ENCODE measurements at regions not wholly inside any gene's neighbourhood (a gene's known extent, or its start where the extent isn't known, plus 50 kb on each side); places are given as distances from the start of the nearest gene placed in this dataset.

DNA sequence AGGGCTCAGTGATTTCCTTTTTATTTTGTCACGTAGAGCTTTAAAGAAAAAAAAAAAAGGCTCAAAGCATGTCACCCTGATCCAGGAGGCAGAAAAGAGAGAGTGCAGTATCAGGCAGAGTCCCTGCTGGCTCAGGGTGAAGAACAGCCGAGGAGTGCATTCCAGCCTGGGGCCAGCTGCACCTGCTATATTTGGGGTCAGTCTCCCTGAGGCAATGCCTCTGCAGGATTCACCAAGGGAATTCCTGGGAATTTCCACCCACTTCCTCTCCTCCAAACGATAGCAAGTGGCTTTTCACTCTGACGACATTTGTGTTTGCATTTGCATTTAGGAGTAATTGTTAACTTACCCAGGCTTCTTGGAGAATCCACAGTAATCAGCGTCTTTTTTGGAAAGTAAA lies 202.9 kb upstream of the CTNNB1 start:
- no peaks in the 10 kb centered on the region for H3K36me3 ChIP-seq (replicated peaks)
- DNase-seq (ENCODE audit: low spot score in 2 of 2): no peak
- H3K4me1 ChIP-seq: no peaks in the 10 kb centered on the region
- H3K4me3 ChIP-seq: no peak overlapping the region
- no peaks in the 10 kb centered on the region for H3K9me3 ChIP-seq
- in situ Hi-C loops (cut with MboI; ENCODE audit: low sequenced_read_pairs): no loop called here
- peaks cover 10% of the 10 kb centered on the region; the same call in 1 of the 2 replicates for H3K27me3 ChIP-seq (ENCODE audit: low read depth)

DNA sequence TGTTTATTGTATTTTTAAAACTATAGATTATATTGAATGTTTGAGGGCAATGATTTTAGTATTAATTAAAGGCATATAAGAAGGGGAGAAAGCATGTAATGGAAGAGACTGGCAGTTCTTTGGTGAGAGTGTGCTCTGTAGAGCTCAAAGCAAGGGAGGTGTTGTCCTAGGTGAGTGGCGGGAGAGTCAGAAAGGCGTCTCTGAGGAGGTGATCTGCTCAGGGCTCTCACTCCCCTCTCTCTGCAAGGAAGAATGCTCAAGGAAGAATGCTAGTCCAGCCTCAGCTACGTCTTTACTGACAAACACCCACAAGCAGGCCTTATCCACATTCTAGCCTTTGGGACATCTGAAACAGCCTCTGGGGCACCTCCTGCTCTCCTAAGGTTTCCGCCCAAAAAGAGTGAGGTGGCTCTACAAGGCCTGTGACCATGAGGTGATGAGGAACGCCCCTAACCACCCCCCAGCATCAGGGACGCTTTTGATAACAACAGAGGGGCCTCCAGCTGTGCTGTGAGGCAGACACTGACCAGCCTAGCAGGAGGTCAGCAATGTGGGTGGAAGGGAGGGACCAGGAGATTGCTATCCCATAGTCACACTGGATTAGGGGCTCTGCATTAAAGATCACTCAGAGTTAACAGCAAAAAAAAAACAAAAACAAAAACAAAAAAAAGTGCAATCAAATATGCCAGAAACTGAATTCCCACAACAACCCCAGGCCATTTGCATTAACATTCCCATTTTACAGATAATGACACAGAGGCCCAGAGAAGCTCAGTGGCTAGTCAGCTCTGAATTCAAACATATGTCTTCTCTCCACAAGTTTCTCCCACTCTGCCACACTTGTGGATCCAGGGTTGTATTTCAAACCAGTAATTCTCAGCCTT lies 202.2 kb upstream of the CTNNB1 start:
- no peaks in the 10 kb centered on the region for H3K9me3 ChIP-seq
- H3K4me3 ChIP-seq: no peak overlapping the region
- no peaks in the 10 kb centered on the region for H3K36me3 ChIP-seq (replicated peaks)
- peaks cover 11% of the 10 kb centered on the region; the same call in 1 of the 2 replicates for H3K27me3 ChIP-seq (ENCODE audit: low read depth)
- in situ Hi-C loops (cut with MboI; ENCODE audit: low sequenced_read_pairs): no loop called here
- no peaks in the 10 kb centered on the region for H3K4me1 ChIP-seq
- no peak for DNase-seq (ENCODE audit: low spot score in 2 of 2)

DNA sequence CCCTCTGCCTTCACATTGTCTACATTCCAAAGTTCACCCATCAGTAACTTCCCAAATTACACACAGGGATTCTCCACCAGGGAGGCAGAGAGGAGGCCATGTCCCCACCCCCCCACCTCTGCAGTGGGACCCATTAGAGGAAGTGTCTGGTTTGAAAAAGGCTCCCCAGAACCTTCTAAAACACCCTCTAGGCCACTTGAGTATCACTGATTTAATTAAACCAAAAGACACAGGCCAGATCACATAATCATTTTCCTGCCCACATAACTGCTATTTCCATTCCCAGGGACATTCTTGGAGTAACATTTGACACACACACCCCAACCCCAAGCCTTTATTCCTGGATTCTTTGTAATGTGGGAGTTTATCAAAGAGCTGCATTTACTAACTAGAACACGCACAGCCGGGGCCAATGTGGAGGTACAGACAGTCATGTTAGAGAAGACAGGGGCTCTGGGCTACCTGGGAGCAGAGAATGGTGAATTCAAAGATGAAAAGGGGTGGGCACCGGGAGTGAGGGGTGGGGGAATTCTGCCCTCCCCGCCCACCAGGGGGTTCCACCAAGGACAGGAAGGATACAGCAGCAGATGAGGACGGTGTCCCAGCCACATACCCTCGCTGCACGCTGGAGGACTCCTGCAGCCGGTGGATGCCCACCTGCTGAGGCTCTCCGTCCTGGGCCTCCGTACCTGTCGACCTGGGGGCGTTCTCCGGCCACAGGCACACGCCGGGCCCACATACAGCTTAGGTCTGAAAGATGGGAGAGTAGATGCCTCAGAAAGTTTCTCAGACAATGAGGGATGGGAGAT lies 201.4 kb upstream of the CTNNB1 start:
- Histone ChIP-seq H3K27me3 (ENCODE audit: low read depth) (peaks cover 11% of the 10 kb centered on the region; the same call in 1 of the 2 replicates), H3K36me3 (replicated peaks) (no peaks in the 10 kb centered on the region), H3K9me3 (no peaks in the 10 kb centered on the region), H3K4me3 (no peak overlapping the region), H3K4me1 (no peaks in the 10 kb centered on the region)
- no peak for DNase-seq (ENCODE audit: low spot score in 2 of 2)
- in situ Hi-C loops (cut with MboI; ENCODE audit: low sequenced_read_pairs): no loop called here

GRCh38 chr3:40999682-41000081 lies 199.6 kb upstream of the CTNNB1 start:
- no peaks in the 10 kb centered on the region for H3K4me1 ChIP-seq
- DNase-seq (ENCODE audit: low spot score in 2 of 2): no peak
- H3K36me3 ChIP-seq (replicated peaks): no peaks in the 10 kb centered on the region
- H3K9me3 ChIP-seq: no peaks in the 10 kb centered on the region
- no peak overlapping the region for H3K4me3 ChIP-seq
- in situ Hi-C loops (cut with MboI; ENCODE audit: low sequenced_read_pairs): no loop called here
- H3K27me3 ChIP-seq (ENCODE audit: low read depth): peaks cover 8% of the 10 kb centered on the region; the same call in 1 of the 2 replicates

DNA sequence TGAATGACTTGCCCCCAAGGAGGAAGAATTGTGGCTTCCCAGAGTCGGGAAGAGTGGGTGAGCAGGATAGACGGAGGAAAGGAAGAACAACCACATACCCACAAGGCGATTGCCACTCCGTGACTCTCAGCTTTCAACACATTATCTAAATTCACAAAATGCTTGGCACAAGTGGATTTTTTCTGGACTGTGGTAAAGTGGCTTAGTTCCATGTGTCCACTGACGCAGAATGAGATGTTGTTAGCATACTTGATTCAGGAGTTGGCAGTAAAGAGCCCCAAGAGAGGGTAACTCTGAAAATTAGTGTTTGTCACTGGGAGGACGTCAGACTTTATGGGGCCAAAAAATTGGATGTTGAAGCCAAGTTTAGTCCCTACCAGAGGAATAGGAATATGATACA lies 198.8 kb upstream of the CTNNB1 start:
- DNase-seq (ENCODE audit: low spot score in 2 of 2): no peak
- Histone ChIP-seq H3K9me3 (no peaks in the 10 kb centered on the region), H3K4me1 (no peaks in the 10 kb centered on the region)

GRCh38 chr3:41001556-41001955 lies 197.7 kb upstream of the CTNNB1 start:
- Histone ChIP-seq H3K27me3 (ENCODE audit: low read depth) (peaks cover 8% of the 10 kb centered on the region; the same call in 1 of the 2 replicates), H3K9me3 (no peaks in the 10 kb centered on the region), H3K4me3 (no peak overlapping the region), H3K4me1 (no peaks in the 10 kb centered on the region), H3K36me3 (replicated peaks) (no peaks in the 10 kb centered on the region)
- DNase-seq (ENCODE audit: low spot score in 2 of 2): no peak
- in situ Hi-C loops (cut with MboI; ENCODE audit: low sequenced_read_pairs): no loop called here

More for the DNA sequence above, 198.8 kb upstream of the CTNNB1 start:
- in situ Hi-C loops (cut with MboI; ENCODE audit: low sequenced_read_pairs): no loop called here
- H3K36me3 ChIP-seq (replicated peaks): no peaks in the 10 kb centered on the region
- no peak overlapping the region for H3K4me3 ChIP-seq
- H3K27me3 ChIP-seq (ENCODE audit: low read depth): peaks cover 8% of the 10 kb centered on the region; the same call in 1 of the 2 replicates

- in situ Hi-C loops (cut with MboI; ENCODE audit: low sequenced_read_pairs): no loop called here
These were observed 197.2 kb upstream of the CTNNB1 start for GRCh38 chr3:41002104-41002503.

GRCh38 chr3:41007399-41007798 lies 191.9 kb upstream of the CTNNB1 start:
- no peaks in the 10 kb centered on the region for H3K4me1 ChIP-seq
- H3K9me3 ChIP-seq: no peaks in the 10 kb centered on the region
- H3K4me3 ChIP-seq: no peak overlapping the region
- no peaks in the 10 kb centered on the region for H3K36me3 ChIP-seq (replicated peaks)
- DNase-seq (ENCODE audit: low spot score in 2 of 2): no peak
- no peaks in the 10 kb centered on the region for H3K27me3 ChIP-seq (ENCODE audit: low read depth)
- in situ Hi-C loops (cut with MboI; ENCODE audit: low sequenced_read_pairs): no loop called here

More at GRCh38 chr3:41002104-41002503, 197.2 kb upstream of the CTNNB1 start:
- Histone ChIP-seq H3K4me1 (no peaks in the 10 kb centered on the region), H3K4me3 (no peak overlapping the region), H3K9me3 (no peaks in the 10 kb centered on the region), H3K27me3 (ENCODE audit: low read depth) (peaks cover 8% of the 10 kb centered on the region; the same call in 1 of the 2 replicates), H3K36me3 (replicated peaks) (no peaks in the 10 kb centered on the region)
- no peak for DNase-seq (ENCODE audit: low spot score in 2 of 2)

- 0 out of 2 replicates have a peak, but pooled peaks cover 3% of the 10 kb centered on the region for H3K27me3 ChIP-seq (ENCODE audit: low read depth)
- H3K36me3 ChIP-seq (replicated peaks): no peaks in the 10 kb centered on the region
- H3K9me3 ChIP-seq: no peaks in the 10 kb centered on the region
- no peak overlapping the region for H3K4me3 ChIP-seq
- no peaks in the 10 kb centered on the region for H3K4me1 ChIP-seq
- in situ Hi-C loops (cut with MboI; ENCODE audit: low sequenced_read_pairs): no loop called here
- no peak for DNase-seq (ENCODE audit: low spot score in 2 of 2)
These were observed 187.5 kb upstream of the CTNNB1 start for GRCh38 chr3:41011854-41012253.

- no peaks in the 10 kb centered on the region for H3K4me1 ChIP-seq
- DNase-seq (ENCODE audit: low spot score in 2 of 2): no peak
- no peaks in the 10 kb centered on the region for H3K9me3 ChIP-seq
- no peaks in the 10 kb centered on the region for H3K36me3 ChIP-seq (replicated peaks)
- no peak overlapping the region for H3K4me3 ChIP-seq
- in situ Hi-C loops (cut with MboI; ENCODE audit: low sequenced_read_pairs): no loop called here
- H3K27me3 ChIP-seq (ENCODE audit: low read depth): peaks cover 9% of the 10 kb centered on the region; the same call in 1 of the 2 replicates
These were observed 180.4 kb upstream of the CTNNB1 start for GRCh38 chr3:41018855-41019254.

DNA sequence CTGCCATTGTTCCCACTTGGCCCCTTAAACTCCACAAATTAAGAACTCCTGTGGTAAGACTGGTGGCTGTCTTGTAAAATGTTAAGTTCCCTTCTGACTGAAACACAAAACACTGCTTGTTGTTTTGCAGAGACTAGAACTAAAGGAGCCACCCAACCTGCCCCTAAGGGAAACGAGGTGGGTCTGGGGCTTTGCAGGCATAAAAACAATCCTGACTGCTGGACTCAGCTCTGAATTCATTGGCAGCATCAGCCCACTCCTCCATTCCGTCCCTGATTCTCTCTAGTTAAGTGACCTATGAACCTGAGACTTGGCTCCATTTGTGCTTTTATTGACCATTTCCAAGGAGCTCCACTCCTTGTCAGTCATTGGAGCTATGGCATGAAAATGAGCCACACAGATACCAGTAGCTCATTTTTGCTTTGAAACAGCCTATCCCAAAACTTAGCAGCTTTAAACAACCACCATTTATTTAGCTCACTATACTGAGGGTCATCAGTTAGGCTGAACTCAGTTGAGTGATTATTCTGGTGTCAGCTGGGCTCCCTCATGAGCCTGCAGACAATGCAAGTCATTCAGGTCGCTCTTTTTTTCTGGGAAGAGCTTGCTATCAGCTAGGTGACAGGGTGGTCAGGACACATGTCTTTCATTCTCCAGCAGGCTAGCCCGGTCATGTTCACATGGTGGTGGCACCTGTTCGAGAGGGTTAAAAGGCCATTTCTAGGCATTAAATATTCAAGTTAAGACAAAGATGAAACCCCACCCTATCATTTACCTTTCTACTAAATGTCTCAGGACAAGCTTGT lies 175.1 kb upstream of the CTNNB1 start:
- in situ Hi-C loops (cut with MboI; ENCODE audit: low sequenced_read_pairs): no loop called here
- DNase-seq (ENCODE audit: low spot score in 2 of 2): no peak

GRCh38 chr3:41026394-41027177 lies 172.7 kb upstream of the CTNNB1 start:
- no peak overlapping the region for H3K4me3 ChIP-seq
- H3K27me3 ChIP-seq (ENCODE audit: low read depth): no peaks in the 10 kb centered on the region; the same call in 1 of the 2 replicates
- no peaks in the 10 kb centered on the region for H3K4me1 ChIP-seq
- H3K36me3 ChIP-seq (replicated peaks): no peaks in the 10 kb centered on the region
- no peak for DNase-seq (ENCODE audit: low spot score in 2 of 2)
- H3K9me3 ChIP-seq: no peaks in the 10 kb centered on the region
- in situ Hi-C loops (cut with MboI; ENCODE audit: low sequenced_read_pairs): no loop called here

More for the DNA sequence above, 175.1 kb upstream of the CTNNB1 start:
- Histone ChIP-seq H3K27me3 (ENCODE audit: low read depth) (no peaks in the 10 kb centered on the region), H3K4me3 (no peak overlapping the region), H3K9me3 (no peaks in the 10 kb centered on the region), H3K36me3 (replicated peaks) (no peaks in the 10 kb centered on the region), H3K4me1 (no peaks in the 10 kb centered on the region)

DNA sequence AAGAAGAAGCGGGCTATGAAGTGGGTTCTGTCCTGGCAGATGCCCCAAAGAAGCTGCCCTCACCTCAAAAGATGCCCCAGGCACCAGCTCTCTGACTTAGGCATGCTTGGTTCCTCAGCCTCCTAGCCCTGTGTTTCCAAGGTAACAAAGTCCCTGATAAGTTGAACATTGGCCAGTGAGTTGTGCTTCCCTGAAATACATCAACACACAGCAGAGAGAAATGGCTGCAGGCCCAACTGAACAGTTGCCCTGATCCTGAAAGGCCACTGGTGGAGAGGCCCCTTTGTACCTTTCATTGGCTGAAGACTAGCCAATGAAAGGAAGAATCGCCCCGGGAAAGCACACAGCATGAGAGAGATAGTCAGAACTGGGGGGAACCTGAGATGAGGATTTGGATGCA lies 169.9 kb upstream of the CTNNB1 start:
- in situ Hi-C loops (cut with MboI; ENCODE audit: low sequenced_read_pairs): no loop called here

More for the DNA sequence above, 169.9 kb upstream of the CTNNB1 start:
- Histone ChIP-seq H3K27me3 (ENCODE audit: low read depth) (no peaks in the 10 kb centered on the region; the same call in none of the 2 replicates), H3K4me3 (no peak overlapping the region), H3K9me3 (no peaks in the 10 kb centered on the region), H3K36me3 (replicated peaks) (no peaks in the 10 kb centered on the region), H3K4me1 (no peaks in the 10 kb centered on the region)
- no peak for DNase-seq (ENCODE audit: low spot score in 2 of 2)
